ENCODE measurements at regions not wholly inside any gene's neighbourhood (a gene's known extent, or its start where the extent isn't known, plus 50 kb on each side); places are given as distances from the start of the nearest gene placed in this dataset.

DNA sequence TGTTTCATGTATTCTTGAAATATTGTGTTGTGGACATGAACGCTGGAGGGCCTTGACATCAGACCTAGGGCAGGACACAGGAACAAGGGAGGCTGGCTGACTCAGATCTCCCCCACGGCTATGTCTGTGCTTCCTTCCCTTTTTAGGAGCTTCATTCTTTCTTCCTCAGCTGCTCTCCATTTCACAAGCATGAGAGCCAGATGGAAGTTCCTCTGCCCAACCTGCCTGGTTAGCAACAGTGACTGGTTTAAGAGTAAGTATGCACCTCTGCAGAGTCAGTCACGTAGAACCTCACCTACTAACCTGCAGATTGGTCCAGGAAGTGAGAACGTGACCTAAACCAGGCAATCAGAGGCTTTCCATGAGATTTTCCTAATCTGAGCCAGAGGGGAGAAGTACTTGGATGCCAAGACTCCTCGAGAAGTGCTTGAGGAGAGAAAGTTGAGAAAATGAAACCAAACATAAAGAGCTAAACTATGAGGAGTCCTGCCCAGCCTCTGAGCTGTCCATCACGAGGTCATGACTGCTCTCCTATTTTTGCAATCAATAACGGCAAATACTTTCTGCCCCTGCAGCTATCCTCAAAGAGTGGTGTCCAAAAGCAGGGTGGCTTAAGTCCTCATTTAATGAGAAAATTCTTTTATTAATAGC, 465.2 kb upstream of the CITED2 start:
- intact Hi-C loops (cut with DNase I), result no loop called here
- no peaks in the 10 kb centered on the region for H3K27me3 ChIP-seq
- H3K36me3 ChIP-seq, result no peaks in the 10 kb centered on the region
- no peak for DNase-seq
- 55 to 58% methylated on average over 5 to 7 of the region's 7 CpGs for WGBS, 2 donors
- peak overlapping the region in 3 of 4 donors; percentile 9 to 18 (median 17) for H3K27ac ChIP-seq
- H3K9me3 ChIP-seq, result no peaks in the 10 kb centered on the region
- peak overlapping the region in 1 of 4 donors; percentile 21 for H3K4me3 ChIP-seq
- H3K4me1 ChIP-seq, result no peaks in the 10 kb centered on the region
- TF ChIP-seq POLR2A (IDR thresholded peaks at IDR 0.05), result no peak
- TF ChIP-seq, protein P1, sequence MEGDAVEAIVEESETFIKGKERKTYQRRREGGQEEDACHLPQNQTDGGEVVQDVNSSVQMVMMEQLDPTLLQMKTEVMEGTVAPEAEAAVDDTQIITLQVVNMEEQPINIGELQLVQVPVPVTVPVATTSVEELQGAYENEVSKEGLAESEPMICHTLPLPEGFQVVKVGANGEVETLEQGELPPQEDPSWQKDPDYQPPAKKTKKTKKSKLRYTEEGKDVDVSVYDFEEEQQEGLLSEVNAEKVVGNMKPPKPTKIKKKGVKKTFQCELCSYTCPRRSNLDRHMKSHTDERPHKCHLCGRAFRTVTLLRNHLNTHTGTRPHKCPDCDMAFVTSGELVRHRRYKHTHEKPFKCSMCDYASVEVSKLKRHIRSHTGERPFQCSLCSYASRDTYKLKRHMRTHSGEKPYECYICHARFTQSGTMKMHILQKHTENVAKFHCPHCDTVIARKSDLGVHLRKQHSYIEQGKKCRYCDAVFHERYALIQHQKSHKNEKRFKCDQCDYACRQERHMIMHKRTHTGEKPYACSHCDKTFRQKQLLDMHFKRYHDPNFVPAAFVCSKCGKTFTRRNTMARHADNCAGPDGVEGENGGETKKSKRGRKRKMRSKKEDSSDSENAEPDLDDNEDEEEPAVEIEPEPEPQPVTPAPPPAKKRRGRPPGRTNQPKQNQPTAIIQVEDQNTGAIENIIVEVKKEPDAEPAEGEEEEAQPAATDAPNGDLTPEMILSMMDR (IDR thresholded peaks at IDR 0.05), result no peak

DNA sequence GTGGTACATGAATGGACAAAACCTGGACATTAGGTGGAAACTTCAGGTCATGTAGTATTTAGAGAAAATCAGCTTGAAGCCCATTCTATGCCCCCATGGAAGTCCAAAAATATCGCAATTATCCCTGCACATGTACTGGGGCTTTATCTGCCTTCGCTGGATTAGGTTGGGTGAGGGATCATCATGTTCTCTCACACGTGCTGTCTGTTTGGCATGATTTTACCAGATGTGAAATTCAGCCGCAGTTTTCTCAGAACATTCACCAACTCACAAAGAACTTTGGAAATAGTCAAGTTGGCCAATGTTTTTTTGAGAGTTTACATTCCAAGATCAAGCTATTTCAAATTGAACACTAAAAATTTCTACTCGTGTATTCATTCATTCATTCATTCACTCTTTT, 459.8 kb upstream of the CITED2 start:
- Histone ChIP-seq H3K27ac (no peak overlapping the region), H3K9me3 (no peaks in the 10 kb centered on the region), H3K36me3 (no peaks in the 10 kb centered on the region), H3K27me3 (no peaks in the 10 kb centered on the region), H3K4me3 (no peak overlapping the region), H3K4me1 (no peaks in the 10 kb centered on the region)
- WGBS, 2 donors, result 73 to 87% methylated on average over 5 of the region's 5 CpGs
- DNase-seq, result no peak
- intact Hi-C loops (cut with DNase I), result no loop called here
- TF ChIP-seq, protein P1 (IDR thresholded peaks at IDR 0.05), result no peak
- no peak for TF ChIP-seq POLR2A (IDR thresholded peaks at IDR 0.05)

DNA sequence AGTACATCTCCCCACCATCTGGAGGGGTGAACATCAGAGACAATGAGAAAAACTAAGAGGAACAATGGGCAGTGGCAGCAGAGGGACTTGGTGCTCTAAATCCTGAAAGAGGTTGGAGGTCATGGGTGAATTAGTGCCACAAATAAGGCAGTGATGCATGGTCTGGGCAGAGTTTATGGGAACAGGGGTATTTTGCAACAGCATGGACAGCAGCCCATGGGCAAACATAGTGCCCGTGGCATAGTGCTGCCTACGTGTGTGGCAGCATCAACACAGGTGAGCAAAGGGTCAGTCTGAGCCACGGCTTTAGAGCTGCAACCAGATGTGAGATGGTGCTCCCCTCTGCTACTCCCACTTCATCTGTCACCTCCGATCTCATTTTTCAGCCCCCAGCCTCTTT, 459.1 kb upstream of the CITED2 start:
- Histone ChIP-seq H3K27ac (no peak overlapping the region), H3K4me1 (no peaks in the 10 kb centered on the region), H3K36me3 (no peaks in the 10 kb centered on the region), H3K27me3 (no peaks in the 10 kb centered on the region), H3K9me3 (no peaks in the 10 kb centered on the region), H3K4me3 (no peak overlapping the region)
- 83 to 84% methylated on average over 4 of the region's 4 CpGs for WGBS, 2 donors
- no peak for DNase-seq
- TF ChIP-seq, protein P1 (IDR thresholded peaks at IDR 0.05), result no peak
- no peak for TF ChIP-seq POLR2A (IDR thresholded peaks at IDR 0.05)
- intact Hi-C loops (cut with DNase I), result no loop called here

DNA sequence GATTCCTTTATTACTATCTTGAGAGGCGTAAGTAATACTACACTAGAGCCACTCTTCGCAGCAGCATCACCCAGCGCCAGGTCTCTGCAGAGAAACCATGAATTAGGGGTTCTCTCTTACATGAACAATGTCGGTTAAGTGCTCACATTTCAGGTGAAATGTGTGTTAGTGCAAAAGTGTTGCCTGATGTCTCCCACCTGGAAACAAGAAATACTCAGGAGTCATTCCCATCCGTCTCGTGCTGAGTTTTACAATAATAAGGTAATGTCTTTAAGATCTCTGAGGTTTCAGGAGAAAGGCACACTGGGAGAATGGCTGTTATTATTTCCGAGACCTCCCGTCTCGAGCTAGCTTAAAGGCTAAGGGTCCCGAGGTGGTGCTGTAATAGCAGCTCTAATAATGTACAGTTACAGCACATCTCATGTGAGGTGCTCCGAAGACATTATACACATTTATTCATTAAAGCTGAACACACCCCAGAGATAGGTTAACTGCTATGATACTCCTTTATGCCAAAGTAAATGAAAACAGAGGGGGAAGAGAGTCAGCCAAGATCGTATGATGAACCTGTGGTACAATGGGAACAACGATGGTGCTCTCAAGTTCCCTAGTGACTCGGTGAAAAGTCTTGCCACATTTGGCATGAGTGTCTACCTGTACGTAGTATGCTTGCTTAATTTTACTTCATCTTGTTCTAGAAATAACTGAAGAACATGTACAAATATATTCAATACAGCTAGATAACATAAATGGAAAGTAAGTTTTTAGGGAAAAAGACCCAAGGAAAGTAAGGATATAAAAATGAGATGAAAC, 458.3 kb upstream of the CITED2 start:
- Histone ChIP-seq H3K27me3 (no peaks in the 10 kb centered on the region), H3K27ac (no peak overlapping the region), H3K9me3 (no peaks in the 10 kb centered on the region), H3K4me3 (no peak overlapping the region), H3K36me3 (no peaks in the 10 kb centered on the region), H3K4me1 (no peaks in the 10 kb centered on the region)
- 81 to 87% methylated on average over 15 of the region's 15 CpGs for WGBS, 2 donors
- DNase-seq, result no peak
- intact Hi-C loops (cut with DNase I), result no loop called here
- no peak for TF ChIP-seq POLR2A (IDR thresholded peaks at IDR 0.05)

DNA sequence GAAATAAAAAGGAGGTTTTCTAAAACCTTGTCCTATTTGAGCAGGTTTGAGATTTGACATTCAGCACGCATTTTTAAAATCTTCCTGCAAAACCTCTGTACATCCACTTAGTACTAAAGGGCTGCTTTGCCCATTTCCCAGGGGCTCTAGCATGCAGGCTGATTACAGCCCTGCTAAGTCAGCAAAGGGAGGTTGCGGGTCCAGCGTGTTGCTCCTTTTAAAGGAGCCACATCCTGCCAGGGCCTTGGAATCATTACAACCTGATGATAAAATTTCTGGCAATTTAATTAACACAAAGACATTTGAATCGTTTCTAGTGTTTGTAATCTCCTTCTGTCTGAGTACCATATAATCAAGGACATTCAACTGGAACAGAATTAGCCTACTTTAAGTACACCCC, 455.1 kb upstream of the CITED2 start:
- no peaks in the 10 kb centered on the region for H3K36me3 ChIP-seq
- no peak for DNase-seq
- no peak overlapping the region for H3K27ac ChIP-seq
- TF ChIP-seq POLR2A (IDR thresholded peaks at IDR 0.05), result no peak
- TF ChIP-seq, protein P1 (IDR thresholded peaks at IDR 0.05), result no peak
- intact Hi-C loops (cut with DNase I), result no loop called here
- no peak overlapping the region for H3K4me3 ChIP-seq
- H3K9me3 ChIP-seq, result no peaks in the 10 kb centered on the region
- no peaks in the 10 kb centered on the region for H3K27me3 ChIP-seq
- no peaks in the 10 kb centered on the region for H3K4me1 ChIP-seq
- WGBS, 2 donors, result 69 to 71% methylated on average over 4 of the region's 4 CpGs
